Heart left ventricle (tissue), 16 donors: ENCODE measurements at regions not wholly inside any gene's neighbourhood (a gene's known extent, or its start where the extent isn't known, plus 50 kb on each side); places are given as distances from the start of the nearest gene placed in this dataset.

ENCODE experiments used
- ATAC-seq, 4 donors: fragments of 200-7000 bp; cut with Tn5 transposase; one replicate each; pipeline ENCODE4 v1.9.1; 2020 to 2022; ENCODE audit warnings: moderate library complexity in 4 of 4, mild to moderate bottlenecking in 3 of 4, moderate number of reproducible peaks in 1 of 4
- DNase-seq, 5 donors: peaks; one replicate each; pipeline ENCODE4 v3.0.0-alpha.2; 2020
- H3K27ac ChIP-seq, 12 donors: fragments of 200-600 bp; sonication (generic) in 4 of 12; one replicate each; pipeline versions ENCODE4 v1.5.0 to v1.8.0; 2016 to 2022; ENCODE audit warnings: mild to moderate bottlenecking in 2 of 12
- H3K27me3 ChIP-seq, 9 donors: fragments of 200-600 bp; sonication (generic) in 2 of 9; one replicate each; pipeline versions ENCODE4 v1.5.1 to v1.8.0; 2016 to 2022; ENCODE audit warnings: mild to moderate bottlenecking in 3 of 9
- H3K36me3 ChIP-seq, 9 donors: fragments of 200-600 bp; sonication (generic) in 2 of 9; one replicate each; pipeline versions ENCODE4 v1.5.0 to v1.8.0; 2018 to 2022; ENCODE audit warnings: mild to moderate bottlenecking in 2 of 9
- H3K4me1 ChIP-seq, 12 donors: fragments of 200-600 bp; sonication (generic) in 4 of 12; one replicate each; pipeline versions ENCODE4 v1.5.0 to v1.8.0; 2016 to 2022; ENCODE audit warnings: mild to moderate bottlenecking in 3 of 12
- H3K4me3 ChIP-seq, 12 donors: fragments of 200-600 bp; sonication (generic) in 4 of 12; one replicate each; pipeline versions ENCODE4 v1.5.0 to v1.8.0; 2017 to 2022; ENCODE audit warnings: mild to moderate bottlenecking in 9 of 12, moderate library complexity in 4 of 12
- H3K9me3 ChIP-seq, 12 donors: fragments of 200-600 bp; sonication (generic) in 4 of 12; one replicate each; pipeline versions ENCODE4 v1.5.0 to v1.8.0; 2016 to 2022; ENCODE audit warnings: mild to moderate bottlenecking in 1 of 12
- POLR2A ChIP-seq, 2 donors: fragments of 450-650 bp; IDR thresholded peaks; one replicate each; pipeline ENCODE4 v1.6.1; 2017; ENCODE audit warnings: antibody characterized with exemption in 2 of 2, mild to moderate bottlenecking in 2 of 2, moderate library complexity in 2 of 2
- WGBS, 4 donors: extraction: QIAGEN DNeasy Blood & Tissue Kit in 2 of 4; methylation state at CpG; one replicate each; pipeline versions ENCODE4 v1.1.5 to v1.1.7; 2013 to 2018; 5-methylcytosine and 5-hydroxymethylcytosine counted together
- intact Hi-C, 10 donors: fragments of 100-400 bp; cut with DNase I; formaldehyde crosslinking; loops; one replicate each; pipeline versions ENCODE4 v1.11.1 to v1.14.2; 2022
- TF ChIP-seq, protein P1 (sequence below), 12 donors: fragments of 200-600 bp; sonication (generic) in 4 of 12; IDR thresholded peaks; one replicate each; pipeline versions ENCODE4 v1.5.0 to v1.8.0; 2018 to 2022; ENCODE audit warnings: antibody characterized with exemption in 12 of 12, mild to moderate bottlenecking in 5 of 12
- donor health status: ischemic (EF 13 %, LVEDD 7.1; RV severe dilation, severe dysfunction).
- donor health status: healthy with polysubstance abuse.
- donor health status: DM: no; HTN: yes; CAD: no.
- donor health status: DM: no; HTN: no; CAD: no.
- donor health status: ischemic (EF 25% LVEDD 6.9; RV normal size, moderate dysfunction).
- donor health status: ischemic (EF 25% LVEDD 5.7; RV mildly dilated, moderate dysfunction).
- donor health status: healthy.
- donor health status: DM: yes; HTN: yes; CAD: no.
- donor health status: ischemic (EF 35%, LVEDD 5.7; RV mildly dilated, moderate dysfunction).
- donor health status: nonischemic (EF 11% LVEDD 7.7; RV severe dilation, severe dysfunction).
- donor health status: DM: yes; HTN: yes; CAD: no.
- donor health status: PGD.
- donor health status: ischemic (EF 29% LVEDD 5.4; RV normal size, mild dysfunction).
- donor health status: nonischemic (EF 23%, LVEDD 6.1; RV moderate dilation, normal function).

DNA sequence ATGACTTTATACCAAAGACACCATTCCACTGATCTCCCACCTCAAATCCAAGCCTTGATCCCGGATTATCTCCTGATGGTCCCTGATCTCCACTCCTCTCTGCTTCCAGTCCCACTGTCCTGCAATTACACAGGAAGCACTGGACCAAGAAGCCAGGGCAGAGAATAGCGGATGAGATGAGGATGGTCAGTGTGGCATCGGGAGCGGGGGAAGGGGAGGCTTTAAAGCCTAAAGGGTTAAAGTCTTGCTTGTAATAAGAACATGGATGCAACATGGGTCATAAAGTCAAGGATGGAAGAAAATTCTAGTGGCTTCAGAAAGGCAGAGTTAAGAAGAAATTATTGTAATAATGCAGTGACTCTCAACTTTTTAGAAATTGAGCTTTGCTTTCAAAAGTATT lies 364.0 kb upstream of the DUSP10 start:
- H3K27me3 ChIP-seq, result peaks cover 0 to 7% (median 0%) of the 10 kb centered on the region in 9 donors
- no peaks in the 10 kb centered on the region for H3K36me3 ChIP-seq
- H3K4me1 ChIP-seq, result peaks cover 0 to 18% (median 0%) of the 10 kb centered on the region in 12 donors
- no peak overlapping the region for H3K27ac ChIP-seq
- TF ChIP-seq, protein P1, sequence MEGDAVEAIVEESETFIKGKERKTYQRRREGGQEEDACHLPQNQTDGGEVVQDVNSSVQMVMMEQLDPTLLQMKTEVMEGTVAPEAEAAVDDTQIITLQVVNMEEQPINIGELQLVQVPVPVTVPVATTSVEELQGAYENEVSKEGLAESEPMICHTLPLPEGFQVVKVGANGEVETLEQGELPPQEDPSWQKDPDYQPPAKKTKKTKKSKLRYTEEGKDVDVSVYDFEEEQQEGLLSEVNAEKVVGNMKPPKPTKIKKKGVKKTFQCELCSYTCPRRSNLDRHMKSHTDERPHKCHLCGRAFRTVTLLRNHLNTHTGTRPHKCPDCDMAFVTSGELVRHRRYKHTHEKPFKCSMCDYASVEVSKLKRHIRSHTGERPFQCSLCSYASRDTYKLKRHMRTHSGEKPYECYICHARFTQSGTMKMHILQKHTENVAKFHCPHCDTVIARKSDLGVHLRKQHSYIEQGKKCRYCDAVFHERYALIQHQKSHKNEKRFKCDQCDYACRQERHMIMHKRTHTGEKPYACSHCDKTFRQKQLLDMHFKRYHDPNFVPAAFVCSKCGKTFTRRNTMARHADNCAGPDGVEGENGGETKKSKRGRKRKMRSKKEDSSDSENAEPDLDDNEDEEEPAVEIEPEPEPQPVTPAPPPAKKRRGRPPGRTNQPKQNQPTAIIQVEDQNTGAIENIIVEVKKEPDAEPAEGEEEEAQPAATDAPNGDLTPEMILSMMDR (IDR thresholded peaks at IDR 0.05), result no peak
- TF ChIP-seq POLR2A (IDR thresholded peaks at IDR 0.05), result no peak
- no peaks in the 10 kb centered on the region for H3K9me3 ChIP-seq
- intact Hi-C loops, result loop anchor here in 2 of 10 donors (5.0 to 10.0 kb wide), 2 partner anchors 69 to 349 kb away; no protein-coding TSS in a partner anchor
- DNase-seq (no peak), ATAC-seq (no peak)
- 92 to 95% (median 93%) methylated on average over 4 of the region's 4 CpGs for WGBS, 4 donors
- no peak overlapping the region for H3K4me3 ChIP-seq

DNA sequence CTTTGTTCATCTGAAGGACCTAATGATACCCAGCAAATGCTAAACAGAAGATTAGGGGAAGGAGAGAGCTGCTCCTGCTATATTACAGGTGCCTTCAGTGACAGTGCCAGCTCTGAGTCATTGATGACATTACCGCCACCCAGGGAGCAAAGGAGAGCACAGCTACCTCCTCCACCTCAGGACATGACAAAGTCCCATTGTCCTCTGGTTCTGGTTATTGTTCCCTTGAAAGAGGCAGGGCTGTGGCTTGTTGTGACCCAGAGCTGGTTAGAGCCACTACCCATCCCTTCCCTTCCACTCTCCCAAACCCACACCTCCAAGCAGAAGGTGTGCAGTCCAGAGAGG lies 363.5 kb upstream of the DUSP10 start:
- ATAC-seq (peak in 3 of 4 donors; percentile 50 to 74 (median 63)), DNase-seq (no peak)
- Histone ChIP-seq H3K4me3 (no peak overlapping the region), H3K27me3 (peaks cover 0 to 7% (median 0%) of the 10 kb centered on the region in 9 donors), H3K4me1 (peaks cover 0 to 18% (median 0%) of the 10 kb centered on the region in 12 donors), H3K9me3 (no peaks in the 10 kb centered on the region), H3K36me3 (no peaks in the 10 kb centered on the region), H3K27ac (no peak overlapping the region)
- intact Hi-C loops, result loop anchor here in 2 of 10 donors (5.0 to 10.0 kb wide), 2 partner anchors 68 to 349 kb away; no protein-coding TSS in a partner anchor
- WGBS, 4 donors, result 20 to 73% (median 55%) methylated on average over 1 of the region's 1 CpG
- TF ChIP-seq POLR2A (IDR thresholded peaks at IDR 0.05), result no peak
- TF ChIP-seq, protein P1 (IDR thresholded peaks at IDR 0.05), result no peak

DNA sequence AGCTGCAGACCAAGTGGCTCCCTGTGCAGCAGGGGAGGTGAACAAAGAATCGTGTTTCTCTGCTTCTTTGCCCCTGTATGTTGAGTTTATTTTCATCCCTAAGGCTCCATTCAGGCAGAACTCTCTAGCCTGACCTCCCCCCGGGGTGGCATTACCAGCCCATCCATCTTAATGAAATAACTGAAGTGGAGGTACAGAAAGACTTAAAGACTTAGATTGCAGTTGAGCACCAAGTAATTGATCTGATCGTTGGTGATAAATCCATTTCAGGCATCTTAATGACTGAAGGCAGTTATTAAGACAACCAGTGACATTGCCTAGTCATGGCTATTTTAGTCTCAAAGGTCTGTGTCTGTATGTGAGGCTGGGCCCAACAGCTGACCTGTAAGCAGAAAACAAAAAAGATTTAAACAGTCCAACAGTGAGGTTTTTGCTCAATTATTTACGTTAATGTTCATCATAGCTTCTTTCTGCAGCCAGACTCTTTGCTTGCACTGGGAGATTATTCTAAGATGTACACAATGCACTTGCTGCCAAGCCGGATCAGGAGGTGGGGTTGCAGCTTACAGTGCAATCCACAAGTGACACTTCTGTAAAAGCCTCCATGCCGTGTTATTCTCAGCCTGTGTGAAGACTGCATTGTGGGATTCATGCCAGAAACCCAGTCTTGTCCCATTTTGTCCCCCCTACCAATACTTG lies 363.0 kb upstream of the DUSP10 start:
- H3K9me3 ChIP-seq, result no peaks in the 10 kb centered on the region
- WGBS, 4 donors, result 52 to 62% (median 58%) methylated on average over 6 of the region's 6 CpGs
- no peak overlapping the region for H3K27ac ChIP-seq
- H3K4me1 ChIP-seq, result peaks cover 0 to 18% (median 0%) of the 10 kb centered on the region in 12 donors
- H3K36me3 ChIP-seq, result no peaks in the 10 kb centered on the region
- no peak for TF ChIP-seq POLR2A (IDR thresholded peaks at IDR 0.05)
- TF ChIP-seq, protein P1 (IDR thresholded peaks at IDR 0.05), result no peak
- peaks cover 0 to 7% (median 0%) of the 10 kb centered on the region in 9 donors for H3K27me3 ChIP-seq
- H3K4me3 ChIP-seq, result no peak overlapping the region
- ATAC-seq (no peak), DNase-seq (no peak)
- intact Hi-C loops, result loop anchor here in 2 of 10 donors (5.0 to 10.0 kb wide), 2 partner anchors 68 to 350 kb away; no protein-coding TSS in a partner anchor

DNA sequence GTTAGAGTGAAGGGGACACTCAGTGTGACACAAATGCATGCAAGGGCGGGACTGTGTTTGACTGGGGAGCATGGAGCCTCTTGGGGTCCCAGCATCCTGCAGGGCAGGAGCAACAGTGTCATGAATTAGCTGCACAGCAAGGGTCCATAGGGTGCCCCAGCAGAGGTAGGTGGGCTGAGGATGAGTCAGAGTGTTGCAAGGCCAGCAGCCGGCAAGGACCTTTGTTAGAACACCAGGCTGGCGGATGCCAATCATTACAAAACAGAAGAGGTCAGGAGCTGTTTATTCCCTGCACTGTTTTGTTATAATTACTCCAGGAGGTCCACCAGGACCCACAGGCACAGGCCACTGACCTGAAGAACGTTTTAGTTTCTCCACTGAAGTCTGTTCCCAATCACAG lies 362.2 kb upstream of the DUSP10 start:
- TF ChIP-seq, protein P1 (IDR thresholded peaks at IDR 0.05), result no peak
- TF ChIP-seq POLR2A (IDR thresholded peaks at IDR 0.05), result no peak
- no peak overlapping the region for H3K4me3 ChIP-seq
- no peak for ATAC-seq
- H3K4me1 ChIP-seq, result peaks cover 0 to 18% (median 0%) of the 10 kb centered on the region in 12 donors
- DNase-seq, result no peak
- H3K36me3 ChIP-seq, result no peaks in the 10 kb centered on the region
- 69 to 89% (median 82%) methylated on average over 4 of the region's 4 CpGs for WGBS, 4 donors
- no peak overlapping the region for H3K27ac ChIP-seq
- intact Hi-C loops, result loop anchor here in 1 of 10 donors (10.0 kb wide), 1 partner anchor 351 kb away; no protein-coding TSS in a partner anchor
- H3K9me3 ChIP-seq, result no peaks in the 10 kb centered on the region
- H3K27me3 ChIP-seq, result peaks cover 0 to 7% (median 0%) of the 10 kb centered on the region in 9 donors
